PFSK-1 (cell line): ENCODE measurements at regions not wholly inside any gene's neighbourhood (a gene's known extent, or its start where the extent isn't known, plus 50 kb on each side); places are given as distances from the start of the nearest gene placed in this dataset.

ENCODE experiments used
- FOXP2 ChIP-seq: optimal IDR thresholded peaks from 2 replicates; pipeline ENCODE3; 2011; ENCODE audit warnings: borderline replicate concordance, control low read depth, inconsistent platforms; ENCODE audit not compliant: insufficient read depth; ENCODE audit errors: extremely low read length, extremely low read depth
- POLR2AphosphoS5 ChIP-seq: IDR thresholded peaks from 2 replicates; pipeline ENCODE4 v1.6.1; 2012; ENCODE audit warnings: low read depth, mild to moderate bottlenecking, control low read depth, low read length, moderate library complexity
- SIN3A ChIP-seq: IDR thresholded peaks from 2 replicates; pipeline ENCODE4 v1.6.1; 2012; ENCODE audit warnings: mild to moderate bottlenecking, low read length, moderate library complexity, borderline replicate concordance; ENCODE audit not compliant: insufficient read depth
- TAF1 ChIP-seq: IDR thresholded peaks from 2 replicates; pipeline ENCODE4 v1.6.1; 2012; ENCODE audit warnings: low read length, control low read depth, borderline replicate concordance; ENCODE audit not compliant: insufficient read depth
- TF ChIP-seq, protein P1 (sequence below), 2 experiments: IDR thresholded peaks; 2 replicates each; pipeline versions ENCODE4 v1.6.1 to v1.8.0; 2011 to 2012; ENCODE audit warnings: low read depth in 2 of 2, low read length in 2 of 2, control low read depth in 1 of 2, inconsistent platforms in 1 of 2, mild to moderate bottlenecking in 1 of 2, moderate library complexity in 1 of 2; ENCODE audit not compliant: insufficient read depth in 1 of 2

DNA sequence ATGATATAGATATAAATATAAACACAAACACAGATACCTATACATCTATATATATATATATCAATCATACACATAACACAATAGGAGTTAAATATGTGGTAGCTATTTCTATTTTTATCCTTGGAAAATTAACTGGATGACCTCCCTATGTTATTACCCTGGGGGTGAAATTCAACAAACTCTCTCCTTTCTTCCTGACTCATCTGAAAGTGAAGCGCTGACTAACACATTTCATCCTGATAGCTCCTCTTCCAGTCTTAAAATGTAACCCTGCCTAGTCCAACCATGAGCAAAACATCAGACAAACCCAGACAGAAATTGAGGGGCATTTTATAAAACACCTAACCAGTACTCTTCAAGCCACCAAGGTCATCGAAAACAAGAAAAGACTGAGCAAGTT, 220.6 kb upstream of the ISX start:
- no peak for TF ChIP-seq TAF1
- TF ChIP-seq POLR2AphosphoS5 = no peak
- TF ChIP-seq, protein P1, sequence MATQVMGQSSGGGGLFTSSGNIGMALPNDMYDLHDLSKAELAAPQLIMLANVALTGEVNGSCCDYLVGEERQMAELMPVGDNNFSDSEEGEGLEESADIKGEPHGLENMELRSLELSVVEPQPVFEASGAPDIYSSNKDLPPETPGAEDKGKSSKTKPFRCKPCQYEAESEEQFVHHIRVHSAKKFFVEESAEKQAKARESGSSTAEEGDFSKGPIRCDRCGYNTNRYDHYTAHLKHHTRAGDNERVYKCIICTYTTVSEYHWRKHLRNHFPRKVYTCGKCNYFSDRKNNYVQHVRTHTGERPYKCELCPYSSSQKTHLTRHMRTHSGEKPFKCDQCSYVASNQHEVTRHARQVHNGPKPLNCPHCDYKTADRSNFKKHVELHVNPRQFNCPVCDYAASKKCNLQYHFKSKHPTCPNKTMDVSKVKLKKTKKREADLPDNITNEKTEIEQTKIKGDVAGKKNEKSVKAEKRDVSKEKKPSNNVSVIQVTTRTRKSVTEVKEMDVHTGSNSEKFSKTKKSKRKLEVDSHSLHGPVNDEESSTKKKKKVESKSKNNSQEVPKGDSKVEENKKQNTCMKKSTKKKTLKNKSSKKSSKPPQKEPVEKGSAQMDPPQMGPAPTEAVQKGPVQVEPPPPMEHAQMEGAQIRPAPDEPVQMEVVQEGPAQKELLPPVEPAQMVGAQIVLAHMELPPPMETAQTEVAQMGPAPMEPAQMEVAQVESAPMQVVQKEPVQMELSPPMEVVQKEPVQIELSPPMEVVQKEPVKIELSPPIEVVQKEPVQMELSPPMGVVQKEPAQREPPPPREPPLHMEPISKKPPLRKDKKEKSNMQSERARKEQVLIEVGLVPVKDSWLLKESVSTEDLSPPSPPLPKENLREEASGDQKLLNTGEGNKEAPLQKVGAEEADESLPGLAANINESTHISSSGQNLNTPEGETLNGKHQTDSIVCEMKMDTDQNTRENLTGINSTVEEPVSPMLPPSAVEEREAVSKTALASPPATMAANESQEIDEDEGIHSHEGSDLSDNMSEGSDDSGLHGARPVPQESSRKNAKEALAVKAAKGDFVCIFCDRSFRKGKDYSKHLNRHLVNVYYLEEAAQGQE (IDR thresholded peaks at IDR 0.05; ENCODE audit: insufficient read depth in 1 of 2, low read depth in 2 of 2, low read length in 2 of 2) = no peak
- TF ChIP-seq SIN3A = no peak
- no peak for TF ChIP-seq FOXP2
